ENCODE measurements at regions not wholly inside any gene's neighbourhood (a gene's known extent, or its start where the extent isn't known, plus 50 kb on each side); places are given as distances from the start of the nearest gene placed in this dataset.

GRCh38 chr7:115117748-115118147 lies 195.9 kb downstream of the MDFIC start:
- peak; percentile 11 for TF ChIP-seq CTCF (IDR thresholded peaks at IDR 0.05)
- TF ChIP-seq EZH2 (IDR thresholded peaks at IDR 0.05) = no peak
